NCI-H2171 treated with DMSO at 0.1 percent for 48 hours (cell line): ENCODE measurements at regions not wholly inside any gene's neighbourhood (a gene's known extent, or its start where the extent isn't known, plus 50 kb on each side); places are given as distances from the start of the nearest gene placed in this dataset.
A peak's percentile ranks its signal among the peaks of the same experiment; 100 is the strongest.
"Not testable (repeated sequence)": the region's sequence is repeated elsewhere in the genome, so short reads cannot be mapped to it uniquely, and the experiment has no call there.

Experiments used
- DNase-seq: peaks from one replicate; lab custom pipeline; 2025; lab: John Stamatoyannopoulos, UW

- DNase-seq = peak; percentile 69
Measured at GRCh38 chr1:188170935-188171334, 1342.2 kb downstream of the PLA2G4A start.

GRCh38 chr1:188182063-188182462 lies 1353.3 kb downstream of the PLA2G4A start:
- DNase-seq = not testable (repeated sequence)

DNA sequence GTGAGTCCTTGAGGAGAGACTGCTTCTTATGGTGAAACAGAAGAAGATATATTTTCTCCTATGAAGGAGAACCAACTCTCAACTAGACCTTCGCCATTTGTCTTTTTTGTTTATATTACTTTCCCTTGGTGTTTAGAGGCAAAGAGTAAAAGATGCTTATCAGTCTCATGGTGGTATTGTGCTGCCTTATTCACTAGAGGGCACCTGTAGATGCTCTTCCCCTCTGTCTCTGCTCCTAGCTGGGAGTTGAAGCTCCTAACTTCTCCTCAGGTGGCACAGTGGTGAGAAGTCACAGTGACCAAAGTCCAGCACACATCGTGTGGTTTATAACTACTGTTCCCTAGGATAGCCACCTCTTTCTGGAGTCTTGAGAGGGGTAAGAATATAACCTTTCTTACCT lies 1359.6 kb downstream of the PLA2G4A start:
- no peak for DNase-seq

DNA sequence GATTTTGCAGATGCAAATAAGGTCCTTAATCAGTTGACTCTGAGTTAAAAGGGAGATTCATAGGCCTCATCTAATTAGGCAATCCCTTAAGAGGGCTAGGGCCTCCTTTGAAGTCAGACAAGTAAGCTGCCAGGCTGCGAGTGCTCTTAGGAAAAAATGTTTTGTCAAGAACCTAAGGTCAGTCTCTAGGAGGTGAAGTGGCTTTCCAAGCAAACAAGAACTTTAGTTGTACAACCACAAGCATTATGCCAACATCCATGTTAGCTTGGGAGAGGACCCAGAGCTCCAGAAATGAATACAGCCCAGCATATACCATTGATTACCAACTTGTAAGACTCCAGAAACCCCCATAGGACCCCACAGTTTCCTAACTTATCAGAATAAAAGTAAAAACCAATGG lies 1366.2 kb downstream of the PLA2G4A start:
- no peak for DNase-seq

DNA sequence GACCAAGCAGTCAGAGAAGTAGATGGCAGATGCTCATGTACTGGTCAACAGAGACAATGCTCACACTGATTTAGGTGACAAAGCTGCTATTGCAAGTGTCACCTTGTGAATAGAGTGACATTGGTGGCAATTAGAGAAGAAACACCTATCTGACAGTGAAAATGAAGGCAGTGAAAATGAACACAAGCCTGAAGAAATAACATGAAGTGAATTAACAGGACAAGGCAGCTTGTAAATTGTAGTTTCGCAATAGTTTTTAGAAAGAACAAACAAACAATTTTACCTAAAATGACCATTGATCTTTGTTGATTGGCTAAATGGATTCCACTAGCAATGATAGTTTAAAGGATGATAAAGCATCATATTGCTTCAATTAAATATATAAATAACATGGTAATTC lies 1389.5 kb downstream of the PLA2G4A start:
- no peak for DNase-seq

DNA sequence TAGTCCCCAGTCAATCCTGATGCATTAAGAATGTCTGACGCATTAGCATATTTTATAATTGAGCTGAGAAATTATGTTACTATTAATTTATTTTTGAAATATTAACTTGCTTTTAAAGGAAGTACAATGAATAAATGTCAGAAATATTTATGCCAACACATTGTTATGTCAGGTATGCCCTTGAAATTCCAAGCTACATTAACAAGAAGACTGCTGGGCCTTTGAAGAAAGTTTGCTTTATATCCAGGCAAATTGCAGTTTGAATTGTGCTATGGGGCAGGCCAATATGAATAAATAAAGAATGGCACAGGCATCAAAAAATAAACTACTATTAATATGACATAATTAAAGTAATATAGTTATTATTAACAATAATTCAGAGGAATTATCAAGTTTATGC lies 1391.3 kb downstream of the PLA2G4A start:
- no peak for DNase-seq

DNA sequence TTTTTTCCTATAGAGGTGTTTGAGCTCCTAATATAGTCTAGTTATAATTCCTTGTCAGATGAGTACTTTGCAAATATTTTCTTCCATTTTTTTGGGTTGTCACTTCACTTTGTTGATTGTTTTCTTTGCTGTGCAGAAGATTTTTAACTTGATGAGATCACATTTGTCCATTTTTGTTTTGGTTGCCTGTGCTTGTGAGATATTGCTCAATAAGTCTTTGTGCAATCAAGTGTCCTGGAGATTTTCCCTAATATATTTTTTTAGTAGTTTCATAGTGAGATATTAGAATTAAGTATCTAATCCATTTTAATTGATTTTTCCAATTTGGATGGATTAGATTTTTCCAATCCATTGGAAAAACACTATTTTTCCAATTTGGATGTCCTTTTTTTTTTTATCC lies 1395.5 kb downstream of the PLA2G4A start:
- no peak for DNase-seq

DNA sequence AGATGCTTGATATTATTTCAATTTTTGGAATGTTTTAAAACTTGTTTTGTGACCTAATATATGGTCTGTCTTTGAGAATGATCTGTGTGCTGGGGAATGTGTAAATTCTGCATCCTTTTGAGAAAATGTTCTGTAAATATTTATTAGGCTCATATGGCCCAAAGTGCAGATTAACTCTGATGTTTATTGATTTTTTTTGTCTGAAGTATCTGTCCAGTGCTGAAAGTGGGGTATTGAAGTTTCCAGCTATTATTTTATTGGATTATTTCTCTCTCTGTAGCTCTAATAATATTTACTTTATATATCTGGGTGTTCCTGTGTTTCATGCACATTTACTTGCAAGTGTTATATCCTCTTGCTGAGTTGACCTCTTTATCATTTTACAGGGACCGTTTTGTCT lies 1397.2 kb downstream of the PLA2G4A start:
- no peak for DNase-seq

- DNase-seq = no peak
Measured at GRCh38 chr1:188228623-188229022, 1399.9 kb downstream of the PLA2G4A start.

DNA sequence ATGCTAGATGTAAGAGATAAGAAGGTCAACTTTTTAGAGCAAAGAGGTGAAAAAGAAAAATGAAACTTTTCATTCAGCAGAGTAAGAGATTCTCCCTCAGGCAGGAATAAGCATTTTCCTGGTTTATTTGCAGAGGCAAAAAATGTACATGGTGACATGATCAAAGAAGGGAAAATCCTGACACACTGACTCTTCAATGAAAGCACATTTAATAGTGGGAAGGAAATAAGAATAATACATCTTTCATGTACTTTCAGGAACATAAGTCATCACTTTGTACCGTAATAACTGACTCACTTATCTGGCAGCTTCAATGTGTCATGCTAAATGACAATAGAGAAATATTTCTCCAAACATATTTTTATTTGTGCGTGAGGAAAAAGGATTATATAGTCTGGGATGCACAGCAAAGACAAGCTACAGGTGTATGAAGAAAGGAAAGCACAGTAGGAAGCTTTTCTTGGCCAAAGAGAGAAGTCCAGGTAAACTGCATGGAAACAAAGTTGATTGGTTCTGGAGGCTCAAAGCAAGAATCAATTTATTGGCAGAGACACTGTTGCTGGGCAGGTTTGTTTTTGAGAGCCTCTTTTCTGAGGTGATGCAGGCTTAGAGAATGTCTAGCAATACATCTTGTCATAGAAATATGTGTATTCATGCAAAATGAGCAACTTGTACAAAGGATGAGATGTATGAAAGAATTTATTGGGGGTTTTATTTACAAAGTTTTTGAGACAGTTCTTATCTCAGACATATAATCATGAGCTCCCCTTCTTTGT lies 1409.0 kb downstream of the PLA2G4A start:
- no peak for DNase-seq

DNA sequence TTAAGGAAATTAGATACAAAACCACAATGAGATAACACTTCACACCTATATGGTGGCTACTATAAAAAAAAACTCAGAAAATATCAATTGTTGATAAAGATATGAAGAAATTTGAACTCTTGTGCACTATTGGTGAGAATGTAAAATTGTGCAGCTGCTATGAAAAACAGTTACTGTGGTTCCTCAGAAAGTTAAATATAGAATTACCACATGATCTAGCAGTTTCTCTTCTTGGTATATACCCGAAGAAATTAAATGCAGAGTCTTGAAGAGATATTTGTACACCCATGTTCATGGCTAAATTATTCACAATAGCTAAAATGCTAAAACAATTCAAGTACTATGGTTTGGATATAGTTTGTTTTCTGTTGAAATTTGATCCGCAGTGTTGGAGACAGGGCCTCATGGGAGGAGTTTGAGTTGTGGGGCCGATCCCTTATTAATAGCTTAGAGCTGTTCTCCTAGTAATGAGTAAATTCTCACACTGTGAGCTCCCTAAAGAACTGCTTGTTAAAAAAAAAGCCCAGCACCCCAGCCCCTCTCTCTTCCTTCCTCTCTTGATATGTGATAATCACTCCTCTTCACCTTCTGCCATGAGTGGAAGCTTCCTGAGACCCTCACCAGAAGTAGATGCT lies 1412.1 kb downstream of the PLA2G4A start:
- DNase-seq = peak; percentile 8

GRCh38 chr1:188241629-188242028 lies 1412.9 kb downstream of the PLA2G4A start:
- no peak for DNase-seq

DNA sequence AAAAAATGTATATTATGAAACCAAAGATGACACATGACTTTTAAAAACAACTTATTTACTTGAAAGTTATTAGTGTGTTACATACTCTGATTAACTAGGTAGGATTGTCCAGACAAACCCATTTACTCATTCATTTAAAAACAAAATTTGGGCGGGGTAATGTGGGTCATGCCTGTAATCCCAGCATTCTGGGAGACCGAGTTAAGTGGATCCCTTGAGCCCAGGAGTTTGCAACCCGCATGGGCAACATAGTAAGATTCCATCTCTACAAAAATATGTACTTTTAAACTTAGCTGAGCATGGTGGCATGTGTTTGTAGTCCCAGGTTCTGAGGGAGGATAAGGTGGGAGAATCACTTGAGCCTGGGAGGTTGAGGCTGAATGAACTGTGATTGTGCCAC lies 1414.7 kb downstream of the PLA2G4A start:
- DNase-seq = no peak

DNA sequence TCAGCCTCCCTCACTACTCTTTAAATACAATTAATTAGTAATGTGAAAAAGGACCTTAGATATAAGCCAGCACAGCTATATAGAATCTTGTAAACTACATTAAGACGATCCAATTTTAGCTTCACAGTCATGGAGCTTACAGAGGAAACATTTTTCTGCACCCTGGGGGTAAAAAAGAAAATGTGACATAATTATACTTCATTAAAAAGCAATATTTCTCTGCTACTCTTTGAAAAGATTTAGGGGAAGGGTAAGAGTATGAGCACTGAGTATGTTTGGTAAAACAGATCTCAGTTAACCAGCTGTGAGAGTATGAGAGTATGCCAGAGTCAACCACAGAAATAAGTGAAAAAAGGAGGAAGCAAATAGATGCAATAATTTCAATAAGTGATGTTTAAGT lies 1415.9 kb downstream of the PLA2G4A start:
- no peak for DNase-seq

DNA sequence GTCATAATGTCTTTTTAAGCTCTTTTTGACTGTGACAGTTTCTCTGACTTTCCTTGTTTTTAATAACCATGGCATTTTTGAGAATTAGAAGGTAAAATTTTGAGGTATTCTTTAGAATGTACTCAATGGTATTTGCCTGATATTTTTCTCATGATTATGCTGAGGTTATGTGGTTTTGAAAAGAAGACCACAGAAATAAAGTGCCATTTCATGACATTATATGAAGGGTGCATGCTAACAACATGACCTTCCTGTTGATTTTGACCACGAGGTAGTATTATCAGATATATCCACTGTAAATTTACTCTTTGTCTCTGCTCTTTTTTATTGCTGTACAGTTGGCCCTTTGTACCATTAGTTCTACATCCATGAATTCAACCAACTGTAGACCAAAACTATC lies 1418.5 kb downstream of the PLA2G4A start:
- DNase-seq = no peak

GRCh38 chr1:188249811-188250210 lies 1421.1 kb downstream of the PLA2G4A start:
- no peak for DNase-seq

- DNase-seq = no peak
Measured at GRCh38 chr1:188251036-188251435, 1422.3 kb downstream of the PLA2G4A start.

DNA sequence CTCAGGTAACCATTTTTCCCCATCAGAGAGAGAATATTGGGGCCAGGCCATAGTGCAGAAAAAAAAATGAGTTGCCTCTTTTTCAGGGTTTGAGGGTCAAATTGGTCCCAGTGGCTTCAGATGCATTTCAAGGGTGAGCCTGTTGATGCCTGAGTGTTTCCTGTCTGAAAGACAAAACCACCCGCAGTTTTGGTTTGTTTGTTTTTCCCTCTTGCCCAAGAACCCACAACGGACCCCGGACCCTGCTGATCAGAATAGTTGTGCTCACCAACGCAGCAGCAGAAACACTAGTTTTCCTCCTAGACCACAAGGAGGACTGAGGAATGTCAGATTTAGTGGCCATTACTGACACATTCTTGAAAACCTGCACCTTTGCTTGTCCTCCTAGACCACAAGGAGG lies 1433.1 kb downstream of the PLA2G4A start:
- no peak for DNase-seq

DNA sequence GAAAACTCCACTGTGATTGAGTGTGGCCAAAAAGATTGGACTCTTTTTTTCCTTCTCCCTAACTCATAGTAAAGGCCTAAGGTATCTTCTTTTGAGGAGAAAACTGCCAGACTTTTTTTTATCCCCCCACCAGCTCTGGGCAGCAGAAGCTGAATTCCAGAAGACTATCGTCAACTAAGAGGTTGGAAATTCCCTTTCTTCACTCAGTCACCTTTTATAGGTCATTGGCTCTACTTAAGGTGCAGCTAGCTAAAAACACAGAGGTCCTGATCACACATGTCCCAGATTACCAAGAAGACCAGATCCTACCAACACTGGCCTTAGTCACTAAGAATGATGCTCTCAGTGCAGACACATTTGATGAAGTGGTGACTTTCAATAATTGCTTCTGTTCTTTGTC lies 1441.2 kb downstream of the PLA2G4A start:
- no peak for DNase-seq

DNA sequence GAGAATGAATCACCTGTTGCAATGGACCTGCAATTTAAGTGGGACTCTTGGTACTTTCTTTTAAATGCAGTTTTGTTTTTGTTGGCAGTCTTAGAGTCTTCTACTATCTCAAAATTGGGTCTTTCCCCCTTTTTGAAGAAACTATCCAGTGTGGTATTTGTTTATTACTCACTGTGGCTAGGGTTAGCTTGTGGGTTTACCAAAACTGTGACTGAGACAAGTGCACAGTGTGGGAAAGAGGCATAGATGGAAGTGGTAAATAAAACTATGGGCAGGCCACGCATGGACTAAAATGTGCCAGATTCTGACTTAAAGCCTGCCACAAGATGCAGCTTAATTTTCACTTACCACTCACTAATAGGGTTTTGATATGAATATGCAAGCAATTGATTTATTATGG lies 1441.7 kb downstream of the PLA2G4A start:
- no peak for DNase-seq

DNA sequence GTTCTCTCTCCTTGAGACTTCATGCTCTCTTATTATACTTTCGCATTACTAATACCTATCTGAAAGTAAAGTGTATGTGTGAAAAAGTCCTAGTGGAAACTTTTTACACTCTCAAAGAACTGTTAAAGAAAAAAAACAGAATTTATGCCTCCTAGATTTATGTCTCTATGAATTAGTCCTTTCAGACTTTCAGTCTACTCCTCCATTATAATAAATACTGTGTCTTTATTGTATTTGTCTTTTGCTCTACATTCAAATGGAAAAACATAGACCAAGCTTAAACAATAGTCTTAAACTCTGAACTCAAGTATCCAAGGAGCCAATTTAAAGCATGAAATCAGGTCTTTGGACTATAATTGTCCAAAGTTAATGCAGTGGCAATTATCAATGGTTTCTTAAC lies 1449.0 kb downstream of the PLA2G4A start:
- no peak for DNase-seq

DNA sequence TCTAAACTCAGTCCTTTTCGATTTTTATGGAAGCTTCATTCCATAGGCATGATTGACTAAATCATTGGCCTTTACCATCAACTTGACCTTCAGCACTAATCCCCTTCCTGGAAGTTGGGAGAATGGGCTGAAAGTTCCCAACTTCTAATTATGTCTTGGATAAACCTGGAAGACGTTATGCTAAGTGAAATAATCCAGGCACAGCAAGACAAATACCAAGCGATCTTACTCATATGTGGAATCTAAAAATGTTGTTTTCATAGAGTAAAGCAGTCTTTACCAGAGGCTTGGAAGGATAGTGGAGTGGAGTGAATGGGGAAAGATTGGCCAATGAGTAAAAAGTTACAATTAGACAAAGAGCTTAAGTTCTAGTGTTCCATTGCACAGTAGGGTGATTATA lies 1453.2 kb downstream of the PLA2G4A start:
- DNase-seq = no peak

DNA sequence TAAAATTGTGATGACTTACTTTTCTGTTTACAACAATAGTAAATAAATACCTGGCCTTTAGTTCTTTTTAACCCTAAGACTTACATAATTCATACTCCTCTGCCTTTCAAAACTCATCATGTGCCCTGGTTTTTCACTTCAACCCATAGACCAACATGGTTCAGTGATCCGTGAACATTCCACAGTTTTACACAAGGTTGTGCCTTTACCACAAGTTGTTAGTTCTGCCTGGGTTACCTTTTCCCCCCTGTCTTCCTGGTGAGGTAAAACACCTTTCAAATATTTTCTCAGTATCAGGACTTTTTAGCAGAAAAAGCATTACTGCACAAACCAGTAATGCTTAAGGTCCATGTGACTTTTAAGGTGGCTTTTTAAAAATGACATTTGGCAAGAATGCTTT lies 1466.4 kb downstream of the PLA2G4A start:
- no peak for DNase-seq

- DNase-seq = no peak
Measured at GRCh38 chr1:188302746-188303145, 1474.0 kb downstream of the PLA2G4A start.
